ENCODE measurements at regions not wholly inside any gene's neighbourhood (a gene's known extent, or its start where the extent isn't known, plus 50 kb on each side); places are given as distances from the start of the nearest gene placed in this dataset.

GRCh38 chr2:223363085-223363484 lies 239.1 kb downstream of the SCG2 start (continued):
- no peak for TF ChIP-seq FOXA1 (IDR thresholded peaks at IDR 0.05)
- TF ChIP-seq FOXA1 (CRISPR knock-in tag; IDR thresholded peaks at IDR 0.05): no peak
- no peak for TF ChIP-seq ZNF550 (CRISPR knock-in tag; IDR thresholded peaks at IDR 0.05; ENCODE audit: borderline replicate concordance)
- no peak for TF ChIP-seq NONO (IDR thresholded peaks at IDR 0.05)
- no peak for TF ChIP-seq NONO (CRISPR knock-in tag; conservative IDR thresholded peaks at IDR 0.05)

- intact Hi-C loops (cut with micrococcal nuclease; ENCODE audit: unreplicated experiment) (no loop called here), in situ Hi-C loops (cut with HindIII; ENCODE audit: extremely low pct_ligation_motif_present, low pct_unique_long_range_greater_than_20kb) (no loop called here)
- Histone ChIP-seq H3K27ac (ENCODE audit: extremely low read length, insufficient read depth, low read length) (no peak overlapping the region), H3K4me3 (replicated peaks in 1 of 3; ENCODE audit: insufficient read depth in 1 of 3, low read depth in 2 of 3, low read length in 3 of 3) (no peak overlapping the region), H3K27me3 (ENCODE audit: control insufficient read depth in 1 of 2, insufficient read depth in 2 of 2, low read length in 2 of 2) (peaks cover 0 to 3% of the 10 kb centered on the region in 2 experiments; a peak in 1 of 5 replicates), H3K4me1 (ENCODE audit: insufficient read depth, low read length) (no peaks in the 10 kb centered on the region), H3K36me3 (replicated peaks in 1 of 2; ENCODE audit: control insufficient read depth in 1 of 2, insufficient read depth in 2 of 2, low read length in 2 of 2) (no peaks in the 10 kb centered on the region), H3K9me3 (ENCODE audit: low read length) (no peaks in the 10 kb centered on the region), H3K4me2 (ENCODE audit: low read depth, low read length) (no peak overlapping the region), H3K79me2 (ENCODE audit: insufficient read depth, low read length) (no peaks in the 10 kb centered on the region), H3K9ac (ENCODE audit: insufficient read depth, low read depth, low read length) (no peak overlapping the region), H2AFZ (ENCODE audit: low read length) (no peak overlapping the region), H4K20me1 (ENCODE audit: insufficient read depth, low read length) (no peaks in the 10 kb centered on the region)
- DNase-seq (ENCODE audit: low spot score) (no peak), ATAC-seq (no peak), FAIRE-seq (no peak)
- BruUV-seq (replicated peaks): no TSS peak
- POLR2A ChIA-PET: no interaction called here
- WGBS (ENCODE audit: low lambda C conversion rate): 8% methylated on average over 5 of the region's 5 CpGs
- CTCF ChIA-PET (ENCODE audit: low intra/inter-chr PET ratio, low total read pairs): no interaction called here
- TF ChIP-seq ZNF549 (CRISPR knock-in tag; IDR thresholded peaks at IDR 0.05): no peak
- no peak for TF ChIP-seq PLSCR1 (CRISPR knock-in tag; IDR thresholded peaks at IDR 0.05; ENCODE audit: borderline replicate concordance)
- no peak for TF ChIP-seq SRSF4 (IDR thresholded peaks at IDR 0.05; ENCODE audit: low read depth, low read length, poor library complexity, severe bottlenecking)
- TF ChIP-seq PAXIP1 (CRISPR knock-in tag; conservative IDR thresholded peaks at IDR 0.05): no peak
- no peak for TF ChIP-seq NFKB2 (CRISPR knock-in tag; IDR thresholded peaks at IDR 0.05; ENCODE audit: borderline replicate concordance)
- TF ChIP-seq ZZZ3 (CRISPR knock-in tag; IDR thresholded peaks at IDR 0.05; ENCODE audit: borderline replicate concordance): no peak
- TF ChIP-seq KMT2A (CRISPR knock-in tag; IDR thresholded peaks at IDR 0.05): no peak
- no peak for TF ChIP-seq AHR (CRISPR knock-in tag; IDR thresholded peaks at IDR 0.05)
- TF ChIP-seq NFE2 (CRISPR knock-in tag; IDR thresholded peaks at IDR 0.05): no peak
- TF ChIP-seq MAZ (IDR thresholded peaks at IDR 0.05; ENCODE audit: borderline replicate concordance, low read depth, low read length): no peak
- no peak for TF ChIP-seq MAZ (CRISPR knock-in tag; IDR thresholded peaks at IDR 0.05; ENCODE audit: low read depth)
- TF ChIP-seq ZNF747 (CRISPR knock-in tag; IDR thresholded peaks at IDR 0.05; ENCODE audit: borderline replicate concordance): no peak
- TF ChIP-seq TFE3 (CRISPR knock-in tag; IDR thresholded peaks at IDR 0.05): no peak
Observed at GRCh38 chr2:223365158-223365679, 236.9 kb downstream of the SCG2 start.

Measured in HepG2 (cell line).